ENCODE measurements at regions not wholly inside any gene's neighbourhood (a gene's known extent, or its start where the extent isn't known, plus 50 kb on each side); places are given as distances from the start of the nearest gene placed in this dataset.

DNA sequence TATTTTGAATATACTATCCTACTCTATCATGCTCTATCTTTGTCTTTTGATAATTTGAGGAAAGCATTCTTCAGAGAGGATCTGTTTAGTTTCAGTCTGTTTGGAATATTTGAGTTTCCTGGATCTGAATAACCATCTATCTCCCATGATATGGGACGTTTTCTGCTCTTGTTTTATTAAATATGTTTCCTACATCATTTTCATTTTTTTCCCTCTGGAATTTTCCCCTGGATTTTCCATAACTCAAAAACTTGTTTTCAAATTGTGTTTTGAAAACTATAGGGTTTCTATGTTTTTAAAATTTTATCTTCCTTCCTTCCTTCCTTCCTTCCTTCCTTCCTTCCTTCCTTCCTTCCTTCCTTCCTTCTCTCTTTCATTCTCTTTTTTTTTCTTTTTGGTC is 974.2 kb downstream of the TMEM121 start:
- peaks cover 0 to 11% (median 0%) of the 10 kb centered on the region in 9 donors for H3K27me3 ChIP-seq
- no peak for ATAC-seq
- no peaks in the 10 kb centered on the region for H3K36me3 ChIP-seq
- H3K9me3 ChIP-seq, result peaks cover 0 to 7% (median 0%) of the 10 kb centered on the region in 12 donors
- no peak for DNase-seq
- H3K4me3 ChIP-seq, result no peak overlapping the region
- TF ChIP-seq, protein P1, sequence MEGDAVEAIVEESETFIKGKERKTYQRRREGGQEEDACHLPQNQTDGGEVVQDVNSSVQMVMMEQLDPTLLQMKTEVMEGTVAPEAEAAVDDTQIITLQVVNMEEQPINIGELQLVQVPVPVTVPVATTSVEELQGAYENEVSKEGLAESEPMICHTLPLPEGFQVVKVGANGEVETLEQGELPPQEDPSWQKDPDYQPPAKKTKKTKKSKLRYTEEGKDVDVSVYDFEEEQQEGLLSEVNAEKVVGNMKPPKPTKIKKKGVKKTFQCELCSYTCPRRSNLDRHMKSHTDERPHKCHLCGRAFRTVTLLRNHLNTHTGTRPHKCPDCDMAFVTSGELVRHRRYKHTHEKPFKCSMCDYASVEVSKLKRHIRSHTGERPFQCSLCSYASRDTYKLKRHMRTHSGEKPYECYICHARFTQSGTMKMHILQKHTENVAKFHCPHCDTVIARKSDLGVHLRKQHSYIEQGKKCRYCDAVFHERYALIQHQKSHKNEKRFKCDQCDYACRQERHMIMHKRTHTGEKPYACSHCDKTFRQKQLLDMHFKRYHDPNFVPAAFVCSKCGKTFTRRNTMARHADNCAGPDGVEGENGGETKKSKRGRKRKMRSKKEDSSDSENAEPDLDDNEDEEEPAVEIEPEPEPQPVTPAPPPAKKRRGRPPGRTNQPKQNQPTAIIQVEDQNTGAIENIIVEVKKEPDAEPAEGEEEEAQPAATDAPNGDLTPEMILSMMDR (IDR thresholded peaks at IDR 0.05), result no peak
- no peak for TF ChIP-seq POLR2A (IDR thresholded peaks at IDR 0.05)
- no peak overlapping the region for H3K27ac ChIP-seq
- intact Hi-C loops (cut with DNase I), result no loop called here
- peaks cover 0 to 6% (median 0%) of the 10 kb centered on the region in 12 donors for H3K4me1 ChIP-seq
- 19 to 20% (median 20%) methylated on average over 1 of the region's 1 CpG for WGBS, 4 donors

- Histone ChIP-seq H3K4me1 (peaks cover 0 to 9% (median 0%) of the 10 kb centered on the region in 12 donors), H3K27me3 (peaks cover 0 to 14% (median 0%) of the 10 kb centered on the region in 9 donors), H3K4me3 (no peak overlapping the region), H3K36me3 (no peaks in the 10 kb centered on the region), H3K9me3 (no peaks in the 10 kb centered on the region), H3K27ac (no peak overlapping the region)
- intact Hi-C loops (cut with DNase I), result no loop called here
- DNase-seq, result no peak
- ATAC-seq, result no peak
- no peak for TF ChIP-seq POLR2A (IDR thresholded peaks at IDR 0.05)
- TF ChIP-seq, protein P1 (IDR thresholded peaks at IDR 0.05), result no peak
These were observed 975.5 kb downstream of the TMEM121 start for GRCh38 chr14:106501898-106502297.

DNA sequence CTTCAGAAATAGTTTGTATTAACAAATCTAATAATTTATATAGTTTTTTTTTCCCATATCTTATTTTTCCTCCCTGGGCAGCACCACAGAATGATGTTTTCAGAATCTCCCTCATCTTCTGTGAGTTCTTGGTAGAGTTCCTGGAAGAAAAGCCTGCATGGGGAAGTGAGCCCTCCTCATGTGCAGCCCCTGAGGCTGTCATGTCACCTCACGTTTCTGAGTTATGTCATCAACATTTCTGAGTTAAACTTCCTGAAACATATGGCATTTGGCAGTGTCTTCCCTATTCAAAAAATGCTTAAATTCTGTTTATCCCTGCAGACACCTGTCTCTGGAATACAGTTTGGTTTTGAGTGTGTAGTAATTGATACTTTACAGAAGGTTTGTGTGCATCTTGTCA is 979.0 kb downstream of the TMEM121 start:
- WGBS, 4 donors, result 4 to 21% (median 14%) methylated on average over 1 of the region's 1 CpG
- TF ChIP-seq, protein P1 (IDR thresholded peaks at IDR 0.05), result no peak
- no peak for TF ChIP-seq POLR2A (IDR thresholded peaks at IDR 0.05)
- intact Hi-C loops (cut with DNase I), result no loop called here
- Histone ChIP-seq H3K27me3 (peaks cover 0 to 20% (median 0%) of the 10 kb centered on the region in 9 donors), H3K36me3 (no peaks in the 10 kb centered on the region), H3K4me3 (no peak overlapping the region), H3K9me3 (no peaks in the 10 kb centered on the region), H3K27ac (no peak overlapping the region), H3K4me1 (peaks cover 0 to 16% (median 0%) of the 10 kb centered on the region in 12 donors)
- DNase-seq, result no peak
- ATAC-seq, result no peak

- H3K27me3 ChIP-seq, result peaks cover 0 to 20% (median 0%) of the 10 kb centered on the region in 9 donors
- peak overlapping the region in 1 of 12 donors; percentile 15 for H3K4me3 ChIP-seq
- ATAC-seq, result no peak
- intact Hi-C loops (cut with DNase I), result no loop called here
- 71 to 83% (median 78%) methylated on average over 8 of the region's 8 CpGs for WGBS, 4 donors
- TF ChIP-seq, protein P1 (IDR thresholded peaks at IDR 0.05), result no peak
- TF ChIP-seq POLR2A (IDR thresholded peaks at IDR 0.05), result no peak
- H3K36me3 ChIP-seq, result no peaks in the 10 kb centered on the region
- no peaks in the 10 kb centered on the region for H3K9me3 ChIP-seq
- no peak for DNase-seq
- H3K27ac ChIP-seq, result peak overlapping the region in 1 of 12 donors; percentile 32
- H3K4me1 ChIP-seq, result peaks cover 0 to 22% (median 0%) of the 10 kb centered on the region in 12 donors
These were observed 980.5 kb downstream of the TMEM121 start for GRCh38 chr14:106506881-106507305.

Measured in heart left ventricle (tissue), 16 donors.